Trophoblast cell (in vitro differentiated cells and primary cell): ENCODE measurements at regions not wholly inside any gene's neighbourhood (a gene's known extent, or its start where the extent isn't known, plus 50 kb on each side); places are given as distances from the start of the nearest gene placed in this dataset.

Experiments
- DNase-seq, 2 donors: peaks; one replicate each; pipeline ENCODE4 v3.0.0-alpha.2; 2016
- H2AFZ ChIP-seq: 2 replicates; pipeline ENCODE4 v1.6.1; 2013; ENCODE audit warnings: low read length, moderate library complexity, mild to moderate bottlenecking; ENCODE audit not compliant: insufficient read depth, poor library complexity
- H2AK5ac ChIP-seq: 2 replicates; pipeline ENCODE4 v1.6.1; 2013; ENCODE audit warnings: mild to moderate bottlenecking, low read length
- H2BK120ac ChIP-seq: 2 replicates; pipeline ENCODE4 v1.6.1; 2013; ENCODE audit warnings: low read length, mild to moderate bottlenecking, moderate library complexity; ENCODE audit not compliant: insufficient read depth, poor library complexity
- H2BK12ac ChIP-seq: 2 replicates; pipeline ENCODE4 v1.6.1; 2013; ENCODE audit warnings: mild to moderate bottlenecking, low read length, moderate library complexity
- H2BK5ac ChIP-seq: 2 replicates; pipeline ENCODE4 v1.6.1; 2013; ENCODE audit warnings: low read length, low read depth, moderate library complexity, mild to moderate bottlenecking; ENCODE audit not compliant: poor library complexity
- H3K14ac ChIP-seq: 2 replicates; pipeline ENCODE4 v1.6.1; 2013; ENCODE audit warnings: mild to moderate bottlenecking, low read length
- H3K18ac ChIP-seq: 2 replicates; pipeline ENCODE4 v1.6.1; 2013; ENCODE audit warnings: mild to moderate bottlenecking, low read length
- H3K23ac ChIP-seq: 2 replicates; pipeline ENCODE4 v1.6.1; 2013; ENCODE audit warnings: low read length
- H3K27ac ChIP-seq: 2 replicates; pipeline ENCODE4 v1.5.1; 2013; ENCODE audit warnings: low read depth, mild to moderate bottlenecking, inconsistent platforms, low read length, moderate library complexity
- H3K27me3 ChIP-seq: 2 replicates; pipeline ENCODE4 v1.6.1; 2013; ENCODE audit warnings: inconsistent platforms, mild to moderate bottlenecking, low read length, moderate library complexity; ENCODE audit not compliant: insufficient read depth
- H3K36me3 ChIP-seq, 2 experiments: 1 replicate in 1 of 2; 2 replicates in 1 of 2; pipeline ENCODE4 v1.6.1; 2013; ENCODE audit warnings: low read length in 2 of 2, mild to moderate bottlenecking in 2 of 2, moderate library complexity in 1 of 2; ENCODE audit not compliant: insufficient read depth in 2 of 2, control insufficient read depth in 1 of 2
- H3K4ac ChIP-seq: 2 replicates; pipeline ENCODE4 v1.6.1; 2013; ENCODE audit warnings: low read depth, mild to moderate bottlenecking, low read length, moderate library complexity
- H3K4me1 ChIP-seq, 2 experiments: 1 replicate in 1 of 2; 2 replicates in 1 of 2; pipeline ENCODE4 v1.6.1; 2013; ENCODE audit warnings: low read length in 2 of 2, mild to moderate bottlenecking in 2 of 2, moderate library complexity in 1 of 2; ENCODE audit not compliant: insufficient read depth in 2 of 2, control insufficient read depth in 1 of 2
- H3K4me2 ChIP-seq: 2 replicates; pipeline ENCODE4 v1.6.1; 2013; ENCODE audit warnings: inconsistent platforms, mild to moderate bottlenecking, low read length, moderate library complexity
- H3K4me3 ChIP-seq: 2 replicates; pipeline ENCODE4 v1.5.1; 2013; ENCODE audit warnings: mild to moderate bottlenecking, low read depth, low read length, inconsistent platforms
- H3K79me1 ChIP-seq: one replicate; pipeline ENCODE4 v1.6.1; 2013; ENCODE audit warnings: low read length
- H3K79me2 ChIP-seq: 2 replicates; pipeline ENCODE4 v1.6.1; 2013; ENCODE audit warnings: low read length, mild to moderate bottlenecking; ENCODE audit not compliant: control insufficient read depth, insufficient read depth, poor library complexity
- H3K9ac ChIP-seq: 2 replicates; pipeline ENCODE4 v1.6.1; 2013; ENCODE audit warnings: mild to moderate bottlenecking, low read length
- H3K9me3 ChIP-seq: 2 replicates; pipeline ENCODE4 v1.6.1; 2013; ENCODE audit warnings: low read depth, mild to moderate bottlenecking, control low read depth, inconsistent platforms, low read length; ENCODE audit not compliant: insufficient read depth
- H4K12ac ChIP-seq: 2 replicates; pipeline ENCODE4 v1.6.1; 2013; ENCODE audit warnings: low read depth, mild to moderate bottlenecking, low read length, moderate library complexity
- H4K8ac ChIP-seq: 2 replicates; pipeline ENCODE4 v1.6.1; 2013; ENCODE audit warnings: low read depth, mild to moderate bottlenecking, low read length, moderate library complexity
- H4K91ac ChIP-seq: one replicate; pipeline ENCODE4 v1.6.1; 2013; ENCODE audit warnings: low read depth, mild to moderate bottlenecking, low read length, moderate library complexity
- WGBS: extraction: QIAGEN DNeasy Blood & Tissue Kit; methylation state at CpG from one replicate; pipeline ENCODE4 v1.1.7; 2013; ENCODE audit warnings: missing lambda C conversion rate; ENCODE audit not compliant: insufficient read length, insufficient coverage; ENCODE audit errors: extremely low coverage; 5-methylcytosine and 5-hydroxymethylcytosine counted together

GRCh38 chr4:119865389-119865788 lies 201.3 kb downstream of the MAD2L1 start:
- Histone ChIP-seq H3K79me2 (no peaks in the 10 kb centered on the region), H3K9ac (no peak overlapping the region), H2AK5ac (no peak overlapping the region), H3K79me1 (no peaks in the 10 kb centered on the region), H3K9me3 (no peaks in the 10 kb centered on the region), H3K4me3 (no peak overlapping the region), H3K4me2 (no peak overlapping the region), H4K12ac (no peak overlapping the region), H3K18ac (no peak overlapping the region), H4K8ac (no peak overlapping the region), H3K4me1 (no peaks in the 10 kb centered on the region), H4K91ac (no peak overlapping the region), H3K27ac (no peak overlapping the region), H3K4ac (no peak overlapping the region), H3K36me3 (no peaks in the 10 kb centered on the region), H2BK12ac (no peak overlapping the region), H2AFZ (no peak overlapping the region), H3K27me3 (no peaks in the 10 kb centered on the region), H3K23ac (no peak overlapping the region), H2BK120ac (no peak overlapping the region), H3K14ac (no peak overlapping the region), H2BK5ac (no peak overlapping the region)
- no peak for DNase-seq

- no CpG with 5 or more reads among the region's 3 CpGs for WGBS
- no peak overlapping the region for H3K9ac ChIP-seq
- H3K4me1 ChIP-seq = no peaks in the 10 kb centered on the region
- H3K27ac ChIP-seq = no peak overlapping the region
- no peaks in the 10 kb centered on the region for H3K79me2 ChIP-seq
- no peak overlapping the region for H4K91ac ChIP-seq
- H3K9me3 ChIP-seq = no peaks in the 10 kb centered on the region
- no peaks in the 10 kb centered on the region for H3K79me1 ChIP-seq
- no peak overlapping the region for H2BK120ac ChIP-seq
- no peak overlapping the region for H4K12ac ChIP-seq
- H3K18ac ChIP-seq = no peak overlapping the region
- H3K27me3 ChIP-seq = no peaks in the 10 kb centered on the region
- no peak overlapping the region for H3K23ac ChIP-seq
- H2BK12ac ChIP-seq = no peak overlapping the region
- H3K4ac ChIP-seq = no peak overlapping the region
- no peak overlapping the region for H2AK5ac ChIP-seq
- H2BK5ac ChIP-seq = no peak overlapping the region
- no peaks in the 10 kb centered on the region for H3K36me3 ChIP-seq
- no peak overlapping the region for H3K4me3 ChIP-seq
- no peak overlapping the region for H3K14ac ChIP-seq
- no peak overlapping the region for H3K4me2 ChIP-seq
- no peak overlapping the region for H2AFZ ChIP-seq
- DNase-seq = peak in 1 of 2 donors; percentile 15
- H4K8ac ChIP-seq = no peak overlapping the region
Observed at GRCh38 chr4:119861731-119862130, 204.9 kb downstream of the MAD2L1 start.

- Histone ChIP-seq H4K12ac (no peak overlapping the region), H3K9me3 (no peaks in the 10 kb centered on the region), H2AFZ (no peak overlapping the region), H3K9ac (no peak overlapping the region), H3K27ac (no peak overlapping the region), H3K27me3 (no peaks in the 10 kb centered on the region), H3K36me3 (no peaks in the 10 kb centered on the region), H3K23ac (no peak overlapping the region), H4K8ac (no peak overlapping the region), H3K18ac (no peak overlapping the region), H2BK120ac (no peak overlapping the region), H3K14ac (no peak overlapping the region), H3K4me1 (no peaks in the 10 kb centered on the region), H3K4me3 (no peak overlapping the region), H2BK5ac (no peak overlapping the region), H2BK12ac (no peak overlapping the region), H3K79me1 (no peaks in the 10 kb centered on the region), H2AK5ac (no peak overlapping the region), H4K91ac (no peak overlapping the region), H3K4me2 (no peak overlapping the region), H3K79me2 (no peaks in the 10 kb centered on the region), H3K4ac (no peak overlapping the region)
- DNase-seq = peak in 1 of 2 donors; percentile 15
Observed at GRCh38 chr4:119858176-119858575, 208.5 kb downstream of the MAD2L1 start.

GRCh38 chr4:119854364-119854763 lies 212.3 kb downstream of the MAD2L1 start:
- Histone ChIP-seq H4K12ac (no peak overlapping the region), H3K4me3 (no peak overlapping the region), H3K4ac (no peak overlapping the region), H3K36me3 (no peaks in the 10 kb centered on the region), H4K91ac (no peak overlapping the region), H3K9me3 (no peaks in the 10 kb centered on the region), H3K9ac (no peak overlapping the region), H2BK12ac (no peak overlapping the region), H2AK5ac (no peak overlapping the region), H4K8ac (no peak overlapping the region), H3K4me2 (no peak overlapping the region), H3K23ac (no peak overlapping the region), H3K4me1 (no peaks in the 10 kb centered on the region), H2AFZ (no peak overlapping the region), H3K79me2 (no peaks in the 10 kb centered on the region), H3K14ac (no peak overlapping the region), H3K27me3 (no peaks in the 10 kb centered on the region), H3K27ac (no peak overlapping the region), H3K79me1 (no peaks in the 10 kb centered on the region), H2BK120ac (no peak overlapping the region), H2BK5ac (no peak overlapping the region), H3K18ac (no peak overlapping the region)
- no CpG with 5 or more reads among the region's 1 CpG for WGBS
- no peak for DNase-seq

DNA sequence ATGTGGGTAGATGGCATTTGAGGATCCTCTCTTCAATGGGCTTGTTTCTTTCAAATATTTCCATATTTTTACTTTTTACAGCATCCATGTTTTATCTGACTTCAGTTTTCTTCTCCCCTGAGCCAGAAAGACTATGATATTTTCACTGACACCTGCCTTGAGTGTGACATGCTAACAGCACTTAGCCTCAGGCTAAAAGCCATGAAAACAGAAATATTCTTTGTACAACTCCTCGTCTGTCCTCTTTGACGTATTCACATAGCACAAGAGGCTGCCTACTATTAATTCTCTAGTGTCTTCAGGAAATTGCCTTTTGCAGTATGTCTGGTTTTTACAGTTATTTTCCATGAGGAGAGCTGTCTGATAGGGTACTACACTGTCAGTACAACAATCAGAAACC lies 215.0 kb downstream of the MAD2L1 start:
- Histone ChIP-seq H3K14ac (no peak overlapping the region), H3K79me1 (no peaks in the 10 kb centered on the region), H2BK5ac (no peak overlapping the region), H3K23ac (no peak overlapping the region), H3K9ac (no peak overlapping the region), H4K91ac (no peak overlapping the region), H3K27me3 (no peaks in the 10 kb centered on the region), H2AFZ (no peak overlapping the region), H3K36me3 (no peaks in the 10 kb centered on the region), H4K8ac (no peak overlapping the region), H3K18ac (no peak overlapping the region), H3K79me2 (no peaks in the 10 kb centered on the region), H2AK5ac (no peak overlapping the region), H3K4me2 (no peak overlapping the region), H2BK120ac (no peak overlapping the region), H2BK12ac (no peak overlapping the region), H3K4me3 (no peak overlapping the region), H4K12ac (no peak overlapping the region), H3K27ac (no peak overlapping the region), H3K9me3 (peaks cover 2% of the 10 kb centered on the region), H3K4me1 (no peaks in the 10 kb centered on the region), H3K4ac (no peak overlapping the region)
- DNase-seq = peak in 1 of 2 donors; percentile 37
- no CpG with 5 or more reads among the region's 2 CpGs for whole genome bisulfite sequencing
